ENCODE measurements at regions not wholly inside any gene's neighbourhood (a gene's known extent, or its start where the extent isn't known, plus 50 kb on each side); places are given as distances from the start of the nearest gene placed in this dataset.

- TF ChIP-seq MBD1 (CRISPR knock-in tag; IDR thresholded peaks at IDR 0.05): no peak
- TF ChIP-seq SRSF3 (IDR thresholded peaks at IDR 0.05; ENCODE audit: insufficient read depth, low read length): no peak
- no peak for TF ChIP-seq CTCFL (IDR thresholded peaks at IDR 0.05; ENCODE audit: borderline replicate concordance, insufficient read depth, low read depth, low read length, poor library complexity, severe bottlenecking)
- TF ChIP-seq ETV1 (tag; conservative IDR thresholded peaks at IDR 0.05; ENCODE audit: low read depth): no peak
- TF ChIP-seq THRAP3 (IDR thresholded peaks at IDR 0.05; ENCODE audit: borderline replicate concordance): no peak
Observed at GRCh38 chr3:110226645-110227044, 845.0 kb upstream of the NECTIN3 start (continued).

GRCh38 chr3:110227991-110228390, 843.6 kb upstream of the NECTIN3 start:
- no peaks in the 10 kb centered on the region for H3K9me1 ChIP-seq (ENCODE audit: control insufficient read depth, insufficient read depth, low read length)
- H3K9me3 ChIP-seq (replicated peaks; ENCODE audit: control insufficient read depth, insufficient read depth, low read depth, low read length): no peaks in the 10 kb centered on the region
- no peak overlapping the region for H3K4me3 ChIP-seq
- no peak for ATAC-seq
- no peak for FAIRE-seq
- no peak overlapping the region for H2AFZ ChIP-seq (ENCODE audit: low read depth, low read length)
- H4K20me1 ChIP-seq (replicated peaks; ENCODE audit: control insufficient read depth, insufficient read depth, low read length): no peaks in the 10 kb centered on the region
- H3K9ac ChIP-seq (ENCODE audit: insufficient read depth in 1 of 2, low read depth in 2 of 2, low read length in 2 of 2): no peak overlapping the region
- no peaks in the 10 kb centered on the region for H3K79me2 ChIP-seq (ENCODE audit: control insufficient read depth, insufficient read depth, low read length)
- H3K4me2 ChIP-seq (ENCODE audit: insufficient read depth, low read length): no peak overlapping the region
- no peak overlapping the region for H3K27ac ChIP-seq (ENCODE audit: extremely low read depth, low read depth, low read length)
- no peak for DNase-seq (ENCODE audit: extremely low read depth in 1 of 4, low spot score in 3 of 4)
- H3K36me3 ChIP-seq (ENCODE audit: control insufficient read depth, insufficient read depth, low read length): no peaks in the 10 kb centered on the region
- H3K4me1 ChIP-seq (replicated peaks in 1 of 2; ENCODE audit: control insufficient read depth in 2 of 2, insufficient read depth in 2 of 2, low read length in 2 of 2): no peaks in the 10 kb centered on the region
- 0% methylated on average over 4 of the region's 4 CpGs for WGBS (ENCODE audit: insufficient coverage, low coverage, missing lambda C conversion rate)
- H3K27me3 ChIP-seq (ENCODE audit: control insufficient read depth in 2 of 2, insufficient read depth in 2 of 2, low read length in 2 of 2): no peaks in the 10 kb centered on the region
- POLR2A ChIA-PET: no interaction called here
- in situ Hi-C loops (cut with MboI) (no loop called here), intact Hi-C loops (cut with micrococcal nuclease) (no loop called here)
- BruUV-seq (replicated peaks): no TSS peak
- CTCF ChIA-PET (ENCODE audit: low intra/inter-chr PET ratio): no interaction called here
- no peak for TF ChIP-seq CHD7 (IDR thresholded peaks at IDR 0.05; ENCODE audit: low read depth, low read length)

All from K562 (cell line).